ENCODE measurements at regions not wholly inside any gene's neighbourhood (a gene's known extent, or its start where the extent isn't known, plus 50 kb on each side); places are given as distances from the start of the nearest gene placed in this dataset.

DNA sequence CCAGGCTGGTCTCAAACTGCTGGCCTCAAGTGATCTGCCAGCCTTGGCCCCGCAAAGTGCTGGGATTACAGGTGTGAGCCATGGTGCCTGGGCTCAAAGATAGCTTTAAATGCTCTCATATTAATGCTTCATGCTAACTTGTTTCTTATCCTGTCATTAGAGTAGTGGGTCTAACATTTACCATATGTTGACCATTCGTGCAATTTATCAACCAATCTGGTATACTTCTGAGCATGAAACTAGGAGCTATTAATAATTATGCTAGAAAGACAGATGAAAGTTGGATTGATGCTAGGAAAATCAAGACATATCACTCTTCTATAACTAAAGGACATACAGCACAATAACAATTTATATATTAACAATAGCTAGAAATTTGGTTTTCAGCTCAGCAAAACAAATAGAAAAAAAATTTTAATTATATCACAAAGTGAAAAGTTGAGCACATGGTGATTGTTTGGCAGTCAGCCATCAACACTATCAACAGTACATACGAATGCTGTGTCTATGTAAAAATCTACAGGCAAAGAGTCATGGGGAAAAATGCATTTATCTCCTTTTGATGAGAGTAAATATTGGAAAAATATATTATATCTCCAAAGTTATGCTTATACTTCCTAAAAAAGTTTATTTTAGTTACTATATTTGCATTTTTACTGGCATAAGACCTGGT is 112.1 kb upstream of the ABCB5 start:
- TF ChIP-seq, protein P1, sequence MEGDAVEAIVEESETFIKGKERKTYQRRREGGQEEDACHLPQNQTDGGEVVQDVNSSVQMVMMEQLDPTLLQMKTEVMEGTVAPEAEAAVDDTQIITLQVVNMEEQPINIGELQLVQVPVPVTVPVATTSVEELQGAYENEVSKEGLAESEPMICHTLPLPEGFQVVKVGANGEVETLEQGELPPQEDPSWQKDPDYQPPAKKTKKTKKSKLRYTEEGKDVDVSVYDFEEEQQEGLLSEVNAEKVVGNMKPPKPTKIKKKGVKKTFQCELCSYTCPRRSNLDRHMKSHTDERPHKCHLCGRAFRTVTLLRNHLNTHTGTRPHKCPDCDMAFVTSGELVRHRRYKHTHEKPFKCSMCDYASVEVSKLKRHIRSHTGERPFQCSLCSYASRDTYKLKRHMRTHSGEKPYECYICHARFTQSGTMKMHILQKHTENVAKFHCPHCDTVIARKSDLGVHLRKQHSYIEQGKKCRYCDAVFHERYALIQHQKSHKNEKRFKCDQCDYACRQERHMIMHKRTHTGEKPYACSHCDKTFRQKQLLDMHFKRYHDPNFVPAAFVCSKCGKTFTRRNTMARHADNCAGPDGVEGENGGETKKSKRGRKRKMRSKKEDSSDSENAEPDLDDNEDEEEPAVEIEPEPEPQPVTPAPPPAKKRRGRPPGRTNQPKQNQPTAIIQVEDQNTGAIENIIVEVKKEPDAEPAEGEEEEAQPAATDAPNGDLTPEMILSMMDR (IDR thresholded peaks at IDR 0.05; ENCODE audit: low read depth, low read length): no peak
- no peak for TF ChIP-seq EZH2phosphoT487 (IDR thresholded peaks at IDR 0.05; ENCODE audit: low read depth)
